ENCODE measurements at regions not wholly inside any gene's neighbourhood (a gene's known extent, or its start where the extent isn't known, plus 50 kb on each side); places are given as distances from the start of the nearest gene placed in this dataset.
"Not testable (repeated sequence)": the region's sequence is repeated elsewhere in the genome, so short reads cannot be mapped to it uniquely, and the experiment has no call there.

GRCh38 chr2:89876878-89877277 is 1185.4 kb downstream of the RPIA start:
- intact Hi-C loops (cut with DNase I; ENCODE audit: low total_unique reads); H3K4me1 ChIP-seq; H3K4me3 ChIP-seq; H3K27ac ChIP-seq; H3K9me3 ChIP-seq; DNase-seq; H3K36me3 ChIP-seq; H3K27me3 ChIP-seq: not testable (repeated sequence)

DNA sequence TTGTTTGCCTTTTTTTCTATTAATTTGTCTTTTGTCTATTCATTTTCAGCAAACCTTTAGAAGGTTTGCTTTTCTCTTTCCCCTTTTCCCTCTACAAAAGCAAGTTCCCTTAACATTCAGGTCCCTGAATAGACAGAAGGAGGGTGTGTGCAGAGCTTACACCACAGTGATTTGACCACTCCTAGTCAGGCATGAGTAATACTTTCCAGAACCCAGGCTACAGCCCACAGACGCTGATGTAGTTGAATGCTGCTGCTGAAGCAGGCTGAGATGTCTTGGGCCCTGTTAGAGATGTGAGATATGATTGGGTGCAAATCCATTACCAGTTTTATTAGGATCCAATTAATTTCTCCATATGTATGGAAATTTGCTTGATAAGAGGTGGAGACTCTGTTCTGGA is 1191.4 kb downstream of the RPIA start:
- intact Hi-C loops (cut with DNase I; ENCODE audit: low total_unique reads); H3K9me3 ChIP-seq; H3K4me3 ChIP-seq; H3K27ac ChIP-seq; DNase-seq; H3K36me3 ChIP-seq; H3K27me3 ChIP-seq; H3K4me1 ChIP-seq: not testable (repeated sequence)

- H3K27me3 ChIP-seq; intact Hi-C loops (cut with DNase I; ENCODE audit: low total_unique reads); H3K27ac ChIP-seq; H3K4me1 ChIP-seq; H3K4me3 ChIP-seq; DNase-seq; H3K9me3 ChIP-seq; H3K36me3 ChIP-seq: not testable (repeated sequence)
Observed at GRCh38 chr2:89883624-89884023, 1192.2 kb downstream of the RPIA start.

DNA sequence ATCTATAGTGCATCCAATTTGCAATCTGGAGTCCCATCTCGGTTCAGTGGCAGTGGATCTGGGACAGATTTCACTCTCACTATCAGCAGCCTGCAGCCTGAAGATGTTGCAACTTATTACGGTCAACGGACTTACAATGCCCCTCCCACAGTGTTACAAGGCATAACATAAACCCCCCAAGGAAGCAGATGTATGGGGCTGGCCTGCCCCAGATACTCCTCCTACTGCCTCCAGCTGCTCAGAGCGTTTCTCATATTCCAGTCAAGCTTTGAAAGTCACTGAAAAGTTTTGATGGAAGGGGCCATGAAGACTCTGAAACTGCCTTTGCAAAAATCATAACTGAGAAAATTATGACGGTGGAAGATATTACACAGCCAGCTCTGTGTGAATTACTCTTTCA is 1193.6 kb downstream of the RPIA start:
- H3K27ac ChIP-seq; H3K36me3 ChIP-seq; H3K9me3 ChIP-seq; H3K27me3 ChIP-seq; DNase-seq; intact Hi-C loops (cut with DNase I; ENCODE audit: low total_unique reads); H3K4me1 ChIP-seq; H3K4me3 ChIP-seq: not testable (repeated sequence)

- H3K9me3 ChIP-seq; intact Hi-C loops (cut with DNase I; ENCODE audit: low total_unique reads); DNase-seq; H3K4me3 ChIP-seq; H3K27me3 ChIP-seq; H3K27ac ChIP-seq; H3K36me3 ChIP-seq; H3K4me1 ChIP-seq: not testable (repeated sequence)
Observed at GRCh38 chr2:89888693-89889092, 1197.2 kb downstream of the RPIA start.

DNA sequence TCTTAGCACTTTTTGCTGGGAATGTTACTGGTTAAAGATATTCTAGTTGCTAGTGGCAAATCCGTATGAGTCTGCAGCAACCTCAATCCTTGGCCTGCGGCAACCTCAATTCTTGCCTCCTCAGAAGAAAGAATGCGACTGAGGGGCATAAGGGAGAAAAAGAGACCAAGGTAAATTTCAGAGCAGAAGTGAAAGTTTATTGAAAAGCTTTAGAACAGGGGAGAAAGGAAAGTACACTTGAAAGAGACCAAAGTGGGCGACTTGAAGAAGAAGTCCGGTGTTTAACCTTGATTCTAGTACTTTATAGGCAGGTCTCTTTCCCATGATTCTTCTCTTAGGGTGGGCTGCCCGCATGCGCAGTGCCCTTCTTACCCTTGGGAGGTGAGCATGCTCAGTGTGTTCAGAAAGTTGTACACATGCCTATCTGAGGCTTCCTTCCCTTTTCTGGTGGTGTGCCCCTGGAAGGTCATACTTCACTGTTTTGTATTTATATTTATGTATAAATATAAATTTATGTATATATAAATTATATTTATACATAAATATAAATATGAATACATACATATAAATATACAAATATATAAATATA is 1198.8 kb downstream of the RPIA start:
- DNase-seq; intact Hi-C loops (cut with DNase I; ENCODE audit: low total_unique reads); H3K27me3 ChIP-seq; H3K4me1 ChIP-seq; H3K9me3 ChIP-seq; H3K4me3 ChIP-seq; H3K27ac ChIP-seq; H3K36me3 ChIP-seq: not testable (repeated sequence)

DNA sequence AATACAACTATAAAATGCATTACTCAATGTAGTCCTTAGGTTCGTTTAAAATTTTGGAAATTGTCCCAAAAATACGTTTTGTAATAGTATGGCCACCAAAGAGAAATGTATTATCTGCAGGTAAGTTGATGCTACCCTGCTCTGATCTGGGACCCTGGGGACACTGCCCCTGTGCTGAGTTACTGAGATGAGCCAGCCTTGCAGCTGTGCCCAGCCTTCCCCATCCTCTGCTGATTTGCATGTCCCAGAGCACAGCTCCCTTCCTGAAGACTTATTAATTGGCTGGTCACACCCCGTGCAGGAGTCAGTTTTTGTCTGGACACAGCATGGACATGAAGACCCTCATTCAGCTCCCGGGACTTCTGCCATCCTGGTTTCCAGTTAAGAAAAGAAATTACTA is 1203.5 kb downstream of the RPIA start:
- DNase-seq; H3K9me3 ChIP-seq; H3K27ac ChIP-seq; intact Hi-C loops (cut with DNase I; ENCODE audit: low total_unique reads); H3K4me3 ChIP-seq; H3K4me1 ChIP-seq; H3K27me3 ChIP-seq; H3K36me3 ChIP-seq: not testable (repeated sequence)

DNA sequence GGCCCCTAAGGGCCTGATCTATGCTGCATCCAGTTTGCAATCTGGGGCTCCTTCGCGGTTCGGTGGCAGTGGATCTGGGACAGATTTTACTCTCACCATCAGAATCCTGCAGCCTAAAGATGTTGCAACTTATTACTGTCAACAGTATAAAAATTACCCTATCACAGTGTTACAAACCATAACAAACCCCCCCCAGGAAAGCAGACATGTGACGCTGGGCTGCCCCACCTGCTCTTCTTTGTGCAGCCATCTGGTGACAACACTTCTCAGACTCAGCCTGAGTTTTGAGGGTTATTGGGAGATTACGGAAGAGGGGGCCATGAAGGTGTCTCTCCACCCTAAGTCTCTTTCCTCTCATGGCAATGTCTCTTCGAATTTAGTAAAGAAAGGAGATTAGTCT is 1204.2 kb downstream of the RPIA start:
- H3K4me3 ChIP-seq; H3K4me1 ChIP-seq; H3K36me3 ChIP-seq; H3K27me3 ChIP-seq; DNase-seq; H3K27ac ChIP-seq; H3K9me3 ChIP-seq; intact Hi-C loops (cut with DNase I; ENCODE audit: low total_unique reads): not testable (repeated sequence)

- DNase-seq; H3K4me1 ChIP-seq; H3K4me3 ChIP-seq; H3K27me3 ChIP-seq; intact Hi-C loops (cut with DNase I; ENCODE audit: low total_unique reads); H3K9me3 ChIP-seq; H3K36me3 ChIP-seq; H3K27ac ChIP-seq: not testable (repeated sequence)
Observed at GRCh38 chr2:89927018-89927417, 1235.5 kb downstream of the RPIA start.

- H3K36me3 ChIP-seq; H3K4me1 ChIP-seq; DNase-seq; H3K4me3 ChIP-seq; intact Hi-C loops (cut with DNase I; ENCODE audit: low total_unique reads); H3K9me3 ChIP-seq; H3K27me3 ChIP-seq; H3K27ac ChIP-seq: not testable (repeated sequence)
Observed at GRCh38 chr2:89935436-89935835, 1244.0 kb downstream of the RPIA start.

- DNase-seq; H3K4me1 ChIP-seq; H3K9me3 ChIP-seq; H3K27ac ChIP-seq; H3K4me3 ChIP-seq; intact Hi-C loops (cut with DNase I; ENCODE audit: low total_unique reads); H3K36me3 ChIP-seq; H3K27me3 ChIP-seq: not testable (repeated sequence)
Observed at GRCh38 chr2:89936011-89936410, 1244.5 kb downstream of the RPIA start.

DNA sequence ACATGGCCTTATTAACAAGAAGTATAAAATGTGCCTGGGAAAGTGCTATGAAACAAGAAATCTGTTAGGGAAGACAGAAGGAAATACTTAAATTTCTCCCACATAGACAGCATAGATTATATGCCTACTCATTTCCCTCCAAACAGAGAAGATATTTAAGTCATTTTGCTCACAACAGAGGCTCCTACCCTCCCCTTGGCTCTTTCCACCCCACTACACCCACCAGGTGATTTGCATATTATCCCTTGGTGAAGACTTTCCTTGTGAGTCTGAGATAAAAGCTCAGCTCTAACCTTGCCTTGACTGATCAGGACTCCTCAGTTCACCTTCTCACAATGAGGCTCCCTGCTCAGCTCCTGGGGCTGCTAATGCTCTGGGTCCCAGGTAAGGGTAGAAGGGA is 1245.1 kb downstream of the RPIA start:
- H3K4me3 ChIP-seq; H3K9me3 ChIP-seq; H3K27me3 ChIP-seq; intact Hi-C loops (cut with DNase I; ENCODE audit: low total_unique reads); H3K4me1 ChIP-seq; H3K27ac ChIP-seq; H3K36me3 ChIP-seq; DNase-seq: not testable (repeated sequence)

- H3K9me3 ChIP-seq; H3K4me1 ChIP-seq; H3K36me3 ChIP-seq; H3K4me3 ChIP-seq; H3K27me3 ChIP-seq; intact Hi-C loops (cut with DNase I; ENCODE audit: low total_unique reads); H3K27ac ChIP-seq; DNase-seq: not testable (repeated sequence)
Observed at GRCh38 chr2:89938756-89939155, 1247.3 kb downstream of the RPIA start.

GRCh38 chr2:89944267-89944666 is 1252.8 kb downstream of the RPIA start:
- DNase-seq; H3K27ac ChIP-seq; H3K9me3 ChIP-seq; H3K36me3 ChIP-seq; H3K4me3 ChIP-seq; H3K4me1 ChIP-seq; intact Hi-C loops (cut with DNase I; ENCODE audit: low total_unique reads); H3K27me3 ChIP-seq: not testable (repeated sequence)

Data from uterus (tissue), 3 donors.